A549 (cell line): ENCODE measurements at regions not wholly inside any gene's neighbourhood (a gene's known extent, or its start where the extent isn't known, plus 50 kb on each side); places are given as distances from the start of the nearest gene placed in this dataset.
A peak's percentile ranks its signal among the peaks of the same experiment; 100 is the strongest.

Experiments used
- ATAC-seq, 2 experiments: fragments of 200-7000 bp in 1 of 2; fragments of >200 bp in 1 of 2; cut with Nextera tagmentation in 1 of 2; cut with Tn5 transposase in 1 of 2; 3 replicates each; pipeline versions ENCODE4 v1.8.0 to v1.9.1; 2018 to 2020; ENCODE audit warnings: mild to moderate bottlenecking in 1 of 2, moderate library complexity in 1 of 2
- CTCF ChIA-PET: fragments of 300-600 bp; sonication (Branson Sonifier 250); formaldehyde crosslinking; extraction: SDS; loops from one replicate; lab custom pipeline; 2021; ENCODE audit warnings: antibody characterized with exemption, inconsistent platforms; lab: Yijun Ruan, JAX
- POLR2A ChIA-PET: fragments of 350-600 bp; formaldehyde crosslinking; extraction: SDS; loops from one replicate; lab custom pipeline; 2021; ENCODE audit warnings: antibody characterized with exemption, inconsistent platforms; lab: Yijun Ruan, JAX
- DNase-seq, 2 experiments: peaks; one replicate each; pipeline versions ENCODE4 v3.0.0 to v3.0.0-alpha.2; 2011 to 2016; ENCODE audit warnings: low read depth in 1 of 2, low spot score in 1 of 2
- FAIRE-seq: peaks from 2 replicates; lab custom pipeline; 2011; peaks lifted over from hg19 to GRCh38; lab: Jason Lieb, UNC
- H3K27ac ChIP-seq, 2 experiments: fragments of >200 bp; sonication (Bioruptor Twin); formaldehyde crosslinking; 3 replicates each; pipeline ENCODE4 v1.5.1; 2016 to 2017
- H3K4me1 ChIP-seq: fragments of >200 bp; sonication (Bioruptor Twin); formaldehyde crosslinking; 3 replicates; pipeline ENCODE4 v1.6.1; 2016
- H3K4me2 ChIP-seq: fragments of >200 bp; sonication (Bioruptor Twin); formaldehyde crosslinking; 3 replicates; pipeline ENCODE4 v1.6.1; 2016
- H3K4me3 ChIP-seq: fragments of >200 bp; sonication (Bioruptor Twin); formaldehyde crosslinking; 3 replicates; pipeline ENCODE4 v1.5.1; 2016
- H3K9me3 ChIP-seq: fragments of >200 bp; sonication (Bioruptor Twin); formaldehyde crosslinking; 3 replicates; pipeline ENCODE4 v1.6.1; 2016
- BHLHE40 ChIP-seq: IDR thresholded peaks from 2 replicates; pipeline ENCODE4 v1.6.1; 2012; ENCODE audit warnings: low read depth, low read length, inconsistent platforms
- CHD2 ChIP-seq: fragments of 150-350 bp; IDR thresholded peaks from 2 replicates; pipeline ENCODE4 v1.6.1; 2014; ENCODE audit warnings: low read length; ENCODE audit not compliant: partially characterized antibody
- EHF ChIP-seq: fragments of 250-450 bp; sonication (Bioruptor Pico); IDR thresholded peaks from 2 replicates; pipeline ENCODE4 v1.5.0; 2020; ENCODE audit warnings: mild to moderate bottlenecking
- EHMT2 ChIP-seq: fragments of 200-600 bp; sonication (generic); IDR thresholded peaks from 2 replicates; pipeline ENCODE4 v1.6.1; 2016; ENCODE audit warnings: antibody characterized with exemption, low read depth, mild to moderate bottlenecking, moderate library complexity
- FOSL2 ChIP-seq, 2 experiments: fragments of 450-650 bp in 1 of 2; fragments of >200 bp in 1 of 2; sonication (Bioruptor Twin) in 1 of 2; formaldehyde crosslinking; IDR thresholded peaks; 2 replicates each; pipeline versions ENCODE4 v1.5.0 to v1.6.1; 2016 to 2020; ENCODE audit warnings: mild to moderate bottlenecking in 1 of 2, moderate library complexity in 1 of 2
- FOXS1 ChIP-seq: fragments of 250-450 bp; sonication (Bioruptor Pico); IDR thresholded peaks from 2 replicates; pipeline ENCODE4 v1.5.0; 2020; ENCODE audit warnings: mild to moderate bottlenecking, moderate library complexity
- HEYL ChIP-seq: fragments of 250-450 bp; sonication (Bioruptor Pico); IDR thresholded peaks from 2 replicates; pipeline ENCODE4 v1.8.0; 2021; ENCODE audit warnings: mild to moderate bottlenecking, moderate library complexity
- HOXA7 ChIP-seq: fragments of 250-450 bp; sonication (Bioruptor Pico); IDR thresholded peaks from 2 replicates; pipeline ENCODE4 v1.5.0; 2020; ENCODE audit warnings: mild to moderate bottlenecking, moderate library complexity
- HOXB13 ChIP-seq: fragments of 250-450 bp; sonication (Bioruptor Pico); IDR thresholded peaks from 2 replicates; pipeline ENCODE4 v1.5.0; 2020; ENCODE audit warnings: low read depth, mild to moderate bottlenecking, moderate library complexity
- HOXB5 ChIP-seq: fragments of 250-450 bp; sonication (Bioruptor Pico); IDR thresholded peaks from 2 replicates; pipeline ENCODE4 v1.5.0; 2020; ENCODE audit warnings: mild to moderate bottlenecking, moderate library complexity
- JUN ChIP-seq, 2 experiments: fragments of >200 bp; sonication (Bioruptor Twin); formaldehyde crosslinking; IDR thresholded peaks; 2 replicates in 1 of 2; 3 replicates in 1 of 2; pipeline ENCODE4 v1.6.1; 2016 to 2017
- JUNB ChIP-seq: fragments of >200 bp; sonication (Bioruptor Twin); formaldehyde crosslinking; IDR thresholded peaks from 2 replicates; pipeline ENCODE4 v1.6.1; 2016
- NFE2L2 ChIP-seq: fragments of 150-350 bp; conservative IDR thresholded peaks from 2 replicates; pipeline ENCODE4 v1.6.1; 2014; ENCODE audit warnings: low read length
- PHF8 ChIP-seq: fragments of 200-600 bp; sonication (generic); IDR thresholded peaks from 2 replicates; pipeline ENCODE4 v1.6.1; 2016; ENCODE audit warnings: low read depth, mild to moderate bottlenecking, antibody characterized with exemption, moderate library complexity, borderline replicate concordance
- POLR2AphosphoS2 ChIP-seq: conservative IDR thresholded peaks from 2 replicates; pipeline ENCODE4 v1.6.1; 2012; ENCODE audit warnings: low read length, improper control_type of control experiment, inconsistent platforms
- RAD21 ChIP-seq, 2 experiments: fragments of >200 bp in 1 of 2; sonication (Bioruptor Twin) in 1 of 2; formaldehyde crosslinking in 1 of 2; IDR thresholded peaks in 1 of 2; conservative IDR thresholded peaks in 1 of 2; 2 replicates in 1 of 2; 3 replicates in 1 of 2; pipeline ENCODE4 v1.6.1; 2012 to 2018; ENCODE audit warnings: inconsistent platforms in 1 of 2
- RARB ChIP-seq: fragments of 250-450 bp; sonication (Bioruptor Pico); IDR thresholded peaks from 2 replicates; pipeline ENCODE4 v1.8.0; 2021; ENCODE audit warnings: mild to moderate bottlenecking, moderate library complexity
- SMC3 ChIP-seq: fragments of >200 bp; sonication (Bioruptor Twin); formaldehyde crosslinking; IDR thresholded peaks from 3 replicates; pipeline ENCODE4 v1.6.1; 2018; ENCODE audit warnings: inconsistent platforms
- ZC3H11A ChIP-seq: fragments of 450-650 bp; IDR thresholded peaks from 2 replicates; pipeline ENCODE4 v1.6.1; 2014; ENCODE audit warnings: antibody characterized with exemption, mild to moderate bottlenecking
- ZFP36 ChIP-seq: fragments of 450-650 bp; IDR thresholded peaks from 2 replicates; pipeline ENCODE4 v1.6.1; 2014; ENCODE audit warnings: borderline replicate concordance; ENCODE audit not compliant: partially characterized antibody
- ZSCAN20 ChIP-seq: fragments of 250-450 bp; sonication (Bioruptor Pico); IDR thresholded peaks from 2 replicates; pipeline ENCODE4 v1.8.0; 2022; ENCODE audit warnings: mild to moderate bottlenecking, moderate library complexity
- WGBS: methylation state at CpG from one replicate; pipeline ENCODE4 v1.1.6; 2017; ENCODE audit errors: missing lambda C conversion rate; 5-methylcytosine and 5-hydroxymethylcytosine counted together
- TF ChIP-seq, protein P1 (sequence below): fragments of >200 bp; sonication (Bioruptor Twin); formaldehyde crosslinking; IDR thresholded peaks from 3 replicates; pipeline ENCODE4 v1.6.1; 2016
- TF ChIP-seq, protein P2 (sequence below): fragments of 250-450 bp; sonication (Bioruptor Pico); IDR thresholded peaks from 2 replicates; pipeline ENCODE4 v1.5.0; 2021; ENCODE audit warnings: mild to moderate bottlenecking, moderate library complexity, borderline replicate concordance
- TF ChIP-seq, protein P3 (sequence below): fragments of >200 bp; sonication (Bioruptor Twin); formaldehyde crosslinking; IDR thresholded peaks from 3 replicates; pipeline ENCODE4 v1.5.1; 2016

DNA sequence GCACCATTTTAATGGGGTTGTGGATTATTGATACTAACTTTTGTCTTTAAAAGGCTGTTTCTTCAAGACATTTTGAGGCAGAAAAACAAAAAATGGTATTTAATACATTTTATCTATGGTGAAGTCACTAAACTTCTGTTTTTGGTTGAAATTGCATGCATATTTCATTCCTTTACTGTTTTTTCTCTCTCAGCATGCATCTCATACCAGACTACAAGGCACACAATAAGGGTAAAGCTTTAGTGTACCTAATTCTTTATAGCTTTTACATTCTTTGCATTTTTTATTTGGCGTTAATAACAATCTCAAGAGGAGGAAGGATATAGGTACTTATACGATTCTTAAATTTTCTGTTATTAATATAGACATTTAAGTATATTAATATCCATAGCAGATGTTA, 151.0 kb upstream of the DKK2 start:
- no peak for FAIRE-seq
- DNase-seq: no peak
- TF ChIP-seq JUNB: no peak
- no peak for TF ChIP-seq FOSL2 (IDR thresholded peaks at IDR 0.05)
- no peak for TF ChIP-seq FOSL2 (CRISPR knock-in tag; IDR thresholded peaks at IDR 0.05)
- no peak for TF ChIP-seq BHLHE40
- TF ChIP-seq, protein P1, sequence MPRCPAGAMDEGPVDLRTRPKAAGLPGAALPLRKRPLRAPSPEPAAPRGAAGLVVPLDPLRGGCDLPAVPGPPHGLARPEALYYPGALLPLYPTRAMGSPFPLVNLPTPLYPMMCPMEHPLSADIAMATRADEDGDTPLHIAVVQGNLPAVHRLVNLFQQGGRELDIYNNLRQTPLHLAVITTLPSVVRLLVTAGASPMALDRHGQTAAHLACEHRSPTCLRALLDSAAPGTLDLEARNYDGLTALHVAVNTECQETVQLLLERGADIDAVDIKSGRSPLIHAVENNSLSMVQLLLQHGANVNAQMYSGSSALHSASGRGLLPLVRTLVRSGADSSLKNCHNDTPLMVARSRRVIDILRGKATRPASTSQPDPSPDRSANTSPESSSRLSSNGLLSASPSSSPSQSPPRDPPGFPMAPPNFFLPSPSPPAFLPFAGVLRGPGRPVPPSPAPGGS: no peak
- TF ChIP-seq, protein P2, sequence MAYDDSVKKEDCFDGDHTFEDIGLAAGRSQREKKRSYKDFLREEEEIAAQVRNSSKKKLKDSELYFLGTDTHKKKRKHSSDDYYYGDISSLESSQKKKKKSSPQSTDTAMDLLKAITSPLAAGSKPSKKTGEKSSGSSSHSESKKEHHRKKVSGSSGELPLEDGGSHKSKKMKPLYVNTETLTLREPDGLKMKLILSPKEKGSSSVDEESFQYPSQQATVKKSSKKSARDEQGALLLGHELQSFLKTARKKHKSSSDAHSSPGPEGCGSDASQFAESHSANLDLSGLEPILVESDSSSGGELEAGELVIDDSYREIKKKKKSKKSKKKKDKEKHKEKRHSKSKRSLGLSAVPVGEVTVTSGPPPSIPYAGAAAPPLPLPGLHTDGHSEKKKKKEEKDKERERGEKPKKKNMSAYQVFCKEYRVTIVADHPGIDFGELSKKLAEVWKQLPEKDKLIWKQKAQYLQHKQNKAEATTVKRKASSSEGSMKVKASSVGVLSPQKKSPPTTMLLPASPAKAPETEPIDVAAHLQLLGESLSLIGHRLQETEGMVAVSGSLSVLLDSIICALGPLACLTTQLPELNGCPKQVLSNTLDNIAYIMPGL: no peak
- no peak for TF ChIP-seq RARB (CRISPR knock-in tag)
- Histone ChIP-seq H3K27ac (no peak overlapping the region), H3K4me2 (no peak overlapping the region), H3K4me1 (no peaks in the 10 kb centered on the region), H3K9me3 (no peaks in the 10 kb centered on the region), H3K4me3 (no peak overlapping the region)
- no peak for ATAC-seq
- WGBS: 47% methylated on average over 2 of the region's 2 CpGs
- ChIA-PET POLR2A (no interaction called here), CTCF (no interaction called here)

DNA sequence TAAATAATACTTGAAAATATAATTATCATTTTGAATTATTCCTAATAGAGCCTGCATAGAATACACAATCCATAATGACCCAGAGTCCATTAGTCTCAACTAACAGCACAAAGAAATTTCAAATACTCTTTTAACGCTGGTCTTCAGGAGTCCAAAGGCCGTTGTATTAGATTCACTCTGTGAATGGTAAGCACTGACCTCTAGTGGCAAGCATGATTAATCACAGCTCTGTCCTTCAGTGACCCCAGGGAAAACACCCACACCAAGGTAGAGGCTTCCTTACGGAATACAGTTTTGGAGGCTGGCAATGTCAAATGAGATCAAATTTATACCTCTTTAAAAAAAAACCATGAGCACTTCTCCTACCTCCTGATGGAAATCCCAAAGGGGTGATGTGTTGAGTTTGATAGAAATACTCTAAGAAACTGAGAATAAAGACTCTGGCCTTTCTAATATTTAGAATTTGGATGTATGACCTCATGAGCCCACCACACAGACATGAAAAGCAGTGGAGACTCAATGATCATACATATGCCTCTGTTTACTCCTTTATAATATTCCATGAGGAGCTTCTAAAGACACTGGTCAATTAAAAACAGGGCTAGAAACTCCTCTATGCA, 147.2 kb upstream of the DKK2 start:
- FAIRE-seq: no peak
- WGBS: 2% methylated on average over 3 of the region's 3 CpGs
- no peaks in the 10 kb centered on the region for H3K9me3 ChIP-seq
- peak; percentile 85 to 93; a peak in 5 of 6 replicates for ATAC-seq
- H3K4me2 ChIP-seq: no peak overlapping the region
- POLR2A ChIA-PET: no interaction called here
- no peak overlapping the region for H3K4me3 ChIP-seq
- DNase-seq: peak; percentile 2 to 52
- CTCF ChIA-PET: interaction anchor here (0.8 to 1.6 kb wide), 5 partner anchors 8 to 198 kb away, joined by 3 to 4 read pairs (median 3); no protein-coding TSS in a partner anchor
- no peak overlapping the region for H3K27ac ChIP-seq
- TF ChIP-seq EHF: no peak
- no peak for TF ChIP-seq ZFP36
- peak; percentile 58 to 65 for TF ChIP-seq RAD21 (conservative IDR thresholded peaks at IDR 0.05 in 1 of 2, IDR thresholded peaks at IDR 0.05 in 1 of 2)
- no peak for TF ChIP-seq HOXB5 (CRISPR knock-in tag)
- TF ChIP-seq, protein P3, sequence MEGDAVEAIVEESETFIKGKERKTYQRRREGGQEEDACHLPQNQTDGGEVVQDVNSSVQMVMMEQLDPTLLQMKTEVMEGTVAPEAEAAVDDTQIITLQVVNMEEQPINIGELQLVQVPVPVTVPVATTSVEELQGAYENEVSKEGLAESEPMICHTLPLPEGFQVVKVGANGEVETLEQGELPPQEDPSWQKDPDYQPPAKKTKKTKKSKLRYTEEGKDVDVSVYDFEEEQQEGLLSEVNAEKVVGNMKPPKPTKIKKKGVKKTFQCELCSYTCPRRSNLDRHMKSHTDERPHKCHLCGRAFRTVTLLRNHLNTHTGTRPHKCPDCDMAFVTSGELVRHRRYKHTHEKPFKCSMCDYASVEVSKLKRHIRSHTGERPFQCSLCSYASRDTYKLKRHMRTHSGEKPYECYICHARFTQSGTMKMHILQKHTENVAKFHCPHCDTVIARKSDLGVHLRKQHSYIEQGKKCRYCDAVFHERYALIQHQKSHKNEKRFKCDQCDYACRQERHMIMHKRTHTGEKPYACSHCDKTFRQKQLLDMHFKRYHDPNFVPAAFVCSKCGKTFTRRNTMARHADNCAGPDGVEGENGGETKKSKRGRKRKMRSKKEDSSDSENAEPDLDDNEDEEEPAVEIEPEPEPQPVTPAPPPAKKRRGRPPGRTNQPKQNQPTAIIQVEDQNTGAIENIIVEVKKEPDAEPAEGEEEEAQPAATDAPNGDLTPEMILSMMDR: peak; percentile 60
- peak; percentile 45 for TF ChIP-seq SMC3
- TF ChIP-seq FOXS1 (CRISPR knock-in tag): no peak
- no peak for TF ChIP-seq ZSCAN20
- TF ChIP-seq, all 56 proteins: peak for 3
- no peaks in the 10 kb centered on the region for H3K4me1 ChIP-seq

DNA sequence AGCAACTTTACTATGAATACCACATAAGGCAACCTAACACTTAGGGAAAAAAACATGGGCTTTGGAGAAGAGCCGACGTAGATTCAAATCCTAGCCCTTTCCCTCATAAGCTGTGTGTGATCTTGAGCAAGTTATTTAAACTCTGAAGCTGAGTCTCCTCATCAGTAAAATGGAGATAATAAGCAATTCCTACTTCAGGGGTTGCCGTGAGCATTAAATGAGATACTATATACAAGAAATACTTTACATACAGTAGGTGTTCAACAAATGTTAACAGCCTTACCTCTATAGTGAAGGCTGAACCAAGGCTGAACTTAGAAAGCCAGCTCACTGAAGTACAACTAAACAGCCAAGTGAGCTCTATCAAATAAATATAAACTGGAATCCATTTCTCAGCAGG, 146.2 kb upstream of the DKK2 start:
- DNase-seq: no peak
- H3K4me1 ChIP-seq: no peaks in the 10 kb centered on the region
- no peak overlapping the region for H3K27ac ChIP-seq
- WGBS: 87% methylated on average over 3 of the region's 3 CpGs
- no peak for ATAC-seq
- H3K9me3 ChIP-seq: no peaks in the 10 kb centered on the region
- no peak overlapping the region for H3K4me2 ChIP-seq
- CTCF ChIA-PET: interaction anchor here (1.0 to 1.6 kb wide), 2 partner anchors 9 to 13 kb away, joined by 3 to 4 read pairs; no protein-coding TSS in a partner anchor
- H3K4me3 ChIP-seq: no peak overlapping the region
- TF ChIP-seq ZFP36: no peak
- no peak for TF ChIP-seq JUNB
- no peak for TF ChIP-seq ZSCAN20
- TF ChIP-seq HOXB13: no peak
- TF ChIP-seq POLR2AphosphoS2: no peak
- no peak for TF ChIP-seq HEYL
- TF ChIP-seq ZC3H11A: no peak
- TF ChIP-seq CHD2: no peak
- TF ChIP-seq PHF8: no peak
- TF ChIP-seq NFE2L2: no peak
- no peak for TF ChIP-seq EHMT2
- TF ChIP-seq JUN (IDR thresholded peaks at IDR 0.05): no peak
- no peak for TF ChIP-seq HOXA7 (CRISPR knock-in tag)
- TF ChIP-seq, all 56 proteins: peak for 0
- POLR2A ChIA-PET: no interaction called here
- no peak for FAIRE-seq
